ENCODE measurements at regions not wholly inside any gene's neighbourhood (a gene's known extent, or its start where the extent isn't known, plus 50 kb on each side); places are given as distances from the start of the nearest gene placed in this dataset.
A peak's percentile ranks its signal among the peaks of the same experiment; 100 is the strongest.

DNA sequence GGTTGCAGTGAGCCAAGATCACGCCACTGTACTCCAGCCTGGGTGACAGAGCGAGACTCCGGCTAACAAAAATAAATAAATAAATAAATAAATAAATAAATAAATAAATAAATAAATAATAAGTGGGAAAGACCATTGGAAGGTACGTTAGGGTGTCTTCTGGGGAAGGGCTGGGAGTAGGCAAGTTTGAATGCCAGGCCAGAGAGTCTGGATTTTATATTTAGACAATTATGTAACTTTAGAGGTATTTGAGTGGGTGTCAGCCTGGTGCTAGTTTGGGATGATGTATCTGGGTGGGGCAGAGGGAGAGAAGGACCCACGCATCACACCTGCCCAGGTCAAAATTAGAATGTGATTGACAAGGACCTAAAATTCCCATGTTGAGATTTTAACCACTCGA is 73.1 kb upstream of the PRNP start:
- 67 to 70% methylated on average over 6 of the region's 6 CpGs for WGBS, 2 donors
- intact Hi-C loops (cut with DNase I; ENCODE audit: low total_unique reads), result loop anchor here (5.0 kb wide), 1 partner anchor 231 kb away; no protein-coding TSS in a partner anchor

DNA sequence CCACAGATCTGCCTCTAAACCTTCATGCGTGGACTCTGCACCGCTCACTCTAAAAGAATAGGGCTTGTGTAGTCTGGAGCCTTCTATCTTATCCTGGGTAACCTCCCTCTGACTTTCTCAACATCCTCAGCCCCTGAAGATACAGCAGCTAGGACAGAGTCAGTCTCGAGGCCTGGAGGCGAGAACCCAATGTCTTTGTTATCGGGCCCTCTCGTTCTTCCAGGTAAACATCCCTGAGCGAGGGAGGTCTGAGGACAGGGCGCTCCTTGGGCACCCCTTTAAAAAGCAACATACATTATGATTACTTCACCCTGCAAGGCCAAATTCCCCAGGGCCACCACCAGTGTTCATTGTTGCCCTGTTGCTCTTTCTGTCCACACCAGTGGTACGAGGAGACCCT is 75.4 kb upstream of the PRNP start:
- WGBS, 2 donors, result 95 to 96% methylated on average over 9 of the region's 9 CpGs
- H3K4me3 ChIP-seq (ENCODE audit: low read depth, poor library complexity, severe bottlenecking), result no peak overlapping the region
- intact Hi-C loops (cut with DNase I; ENCODE audit: low total_unique reads), result loop anchor here (5.0 kb wide), 1 partner anchor 229 kb away; no protein-coding TSS in a partner anchor
- no peak for DNase-seq (ENCODE audit: low spot score in 2 of 2)
- no peak for TF ChIP-seq POLR2A (IDR thresholded peaks at IDR 0.05)
- TF ChIP-seq, protein P1, sequence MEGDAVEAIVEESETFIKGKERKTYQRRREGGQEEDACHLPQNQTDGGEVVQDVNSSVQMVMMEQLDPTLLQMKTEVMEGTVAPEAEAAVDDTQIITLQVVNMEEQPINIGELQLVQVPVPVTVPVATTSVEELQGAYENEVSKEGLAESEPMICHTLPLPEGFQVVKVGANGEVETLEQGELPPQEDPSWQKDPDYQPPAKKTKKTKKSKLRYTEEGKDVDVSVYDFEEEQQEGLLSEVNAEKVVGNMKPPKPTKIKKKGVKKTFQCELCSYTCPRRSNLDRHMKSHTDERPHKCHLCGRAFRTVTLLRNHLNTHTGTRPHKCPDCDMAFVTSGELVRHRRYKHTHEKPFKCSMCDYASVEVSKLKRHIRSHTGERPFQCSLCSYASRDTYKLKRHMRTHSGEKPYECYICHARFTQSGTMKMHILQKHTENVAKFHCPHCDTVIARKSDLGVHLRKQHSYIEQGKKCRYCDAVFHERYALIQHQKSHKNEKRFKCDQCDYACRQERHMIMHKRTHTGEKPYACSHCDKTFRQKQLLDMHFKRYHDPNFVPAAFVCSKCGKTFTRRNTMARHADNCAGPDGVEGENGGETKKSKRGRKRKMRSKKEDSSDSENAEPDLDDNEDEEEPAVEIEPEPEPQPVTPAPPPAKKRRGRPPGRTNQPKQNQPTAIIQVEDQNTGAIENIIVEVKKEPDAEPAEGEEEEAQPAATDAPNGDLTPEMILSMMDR (IDR thresholded peaks at IDR 0.05), result no peak

More for the DNA sequence above, 73.1 kb upstream of the PRNP start:
- H3K4me3 ChIP-seq (ENCODE audit: low read depth, poor library complexity, severe bottlenecking), result no peak overlapping the region
- TF ChIP-seq, protein P1 (IDR thresholded peaks at IDR 0.05), result no peak
- no peak for TF ChIP-seq POLR2A (IDR thresholded peaks at IDR 0.05)
- DNase-seq (ENCODE audit: low spot score in 2 of 2), result no peak

DNA sequence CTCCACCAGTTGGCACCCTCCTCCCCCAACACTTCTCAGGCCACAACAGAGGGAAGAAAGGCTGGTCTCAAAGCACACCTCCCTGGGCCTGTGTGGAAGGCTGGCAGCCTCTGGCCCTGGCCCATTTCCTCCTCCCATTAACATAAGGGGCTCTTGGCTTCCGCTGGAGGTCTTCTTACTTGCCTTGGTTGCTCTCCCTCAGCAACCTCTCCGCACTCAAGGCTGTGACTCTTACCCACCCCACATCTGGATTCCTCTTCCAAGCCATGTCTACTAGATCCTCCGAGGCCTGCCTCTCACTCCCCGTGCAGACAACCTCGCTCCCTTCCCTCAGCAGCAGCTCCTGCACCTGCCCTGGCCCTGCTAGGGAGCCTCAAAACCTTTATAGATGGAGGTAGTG is 76.7 kb upstream of the PRNP start:
- no peak for DNase-seq (ENCODE audit: low spot score in 2 of 2)
- TF ChIP-seq, protein P1 (IDR thresholded peaks at IDR 0.05), result no peak
- TF ChIP-seq POLR2A (IDR thresholded peaks at IDR 0.05), result no peak
- WGBS, 2 donors, result 94 to 95% methylated on average over 5 of the region's 5 CpGs

DNA sequence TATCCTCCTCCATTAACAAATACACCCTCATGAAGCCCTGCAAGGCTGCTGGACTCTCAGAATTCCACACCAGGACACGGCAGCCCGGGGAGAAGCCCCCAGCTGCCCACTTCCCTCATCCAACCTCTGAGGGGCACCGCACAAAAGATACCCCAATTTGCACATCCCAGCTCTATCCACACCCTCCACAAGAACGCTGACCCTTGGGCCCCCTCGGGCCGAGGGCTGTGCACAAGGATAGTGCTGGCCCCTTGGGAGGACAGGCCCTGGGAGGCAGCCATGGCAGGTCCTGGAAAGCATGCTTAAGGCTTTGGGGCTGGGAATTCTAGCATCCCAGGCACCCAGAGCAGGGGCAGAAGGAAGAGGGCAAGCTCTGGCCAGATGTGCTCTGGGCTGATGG is 77.4 kb upstream of the PRNP start:
- DNase-seq (ENCODE audit: low spot score in 2 of 2), result no peak
- TF ChIP-seq, protein P1 (IDR thresholded peaks at IDR 0.05), result no peak
- TF ChIP-seq POLR2A (IDR thresholded peaks at IDR 0.05), result no peak
- intact Hi-C loops (cut with DNase I; ENCODE audit: low total_unique reads), result loop anchor here (2.0 kb wide), 1 partner anchor 112 kb away; the partner anchor contains the start of gene PRND
- WGBS, 2 donors, result 78 to 90% methylated on average over 6 of the region's 6 CpGs
- no peak overlapping the region for H3K4me3 ChIP-seq (ENCODE audit: low read depth, poor library complexity, severe bottlenecking)

More for the DNA sequence above, 76.7 kb upstream of the PRNP start:
- intact Hi-C loops (cut with DNase I; ENCODE audit: low total_unique reads), result loop anchor here (2.0 kb wide), 1 partner anchor 111 kb away; the partner anchor contains the start of gene PRND
- H3K4me3 ChIP-seq (ENCODE audit: low read depth, poor library complexity, severe bottlenecking), result no peak overlapping the region

DNA sequence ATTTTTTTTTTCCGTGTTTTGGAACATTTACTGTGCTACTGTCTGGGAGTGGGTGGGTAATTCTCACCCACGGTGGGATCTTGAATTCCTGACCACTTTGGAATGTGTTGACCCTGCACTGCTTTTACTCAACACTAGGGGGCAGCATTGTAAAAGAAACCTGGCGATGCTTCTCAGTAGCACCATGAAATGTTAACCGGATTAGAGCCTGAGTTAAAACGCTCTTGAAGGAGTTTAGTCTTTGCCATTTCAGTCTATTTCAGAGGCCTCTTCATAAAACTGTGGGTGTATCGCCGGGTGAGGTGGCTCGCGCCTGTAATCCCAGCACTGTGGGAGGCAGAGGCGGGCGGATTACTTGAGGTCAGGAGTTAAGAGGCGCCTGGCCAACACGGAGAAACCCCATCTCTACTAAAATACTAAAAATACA is 79.0 kb upstream of the PRNP start:
- WGBS, 2 donors, result 32 to 37% methylated on average over 13 of the region's 13 CpGs

More for the DNA sequence above, 79.0 kb upstream of the PRNP start:
- H3K4me3 ChIP-seq (ENCODE audit: low read depth, poor library complexity, severe bottlenecking), result no peak overlapping the region
- DNase-seq (ENCODE audit: low spot score in 2 of 2), result peak in 1 of 2 donors; percentile 48
- intact Hi-C loops (cut with DNase I; ENCODE audit: low total_unique reads), result no loop called here
- TF ChIP-seq, protein P1 (IDR thresholded peaks at IDR 0.05), result peak in 2 of 3 donors; percentile 47 to 61
- no peak for TF ChIP-seq POLR2A (IDR thresholded peaks at IDR 0.05)

Measured in lower leg skin (tissue), 4 donors.